NCI-H524 (cell line): ENCODE measurements at regions not wholly inside any gene's neighbourhood (a gene's known extent, or its start where the extent isn't known, plus 50 kb on each side); places are given as distances from the start of the nearest gene placed in this dataset.
"Not testable (repeated sequence)": the region's sequence is repeated elsewhere in the genome, so short reads cannot be mapped to it uniquely, and the experiment has no call there.

Experiments
- DNase-seq, 2 experiments: peaks; one replicate each; lab custom pipeline; 2025; lab: John Stamatoyannopoulos, UW

- DNase-seq: no peak
Observed at GRCh38 chr10:124242791-124243190, 149.4 kb upstream of the CHST15 start.

GRCh38 chr10:124242365-124242764 lies 149.0 kb upstream of the CHST15 start:
- no peak for DNase-seq

GRCh38 chr10:124241510-124241909 lies 148.1 kb upstream of the CHST15 start:
- DNase-seq: not testable (repeated sequence)

- DNase-seq: no peak
Observed at GRCh38 chr10:124240839-124241291, 147.5 kb upstream of the CHST15 start.

GRCh38 chr10:124239696-124240095 lies 146.3 kb upstream of the CHST15 start:
- no peak for DNase-seq

GRCh38 chr10:124239134-124239533 lies 145.7 kb upstream of the CHST15 start:
- no peak for DNase-seq

GRCh38 chr10:124238367-124238766 lies 145.0 kb upstream of the CHST15 start:
- no peak for DNase-seq

GRCh38 chr10:124237282-124237961 lies 144.0 kb upstream of the CHST15 start:
- no peak for DNase-seq

GRCh38 chr10:124236816-124237215 lies 143.4 kb upstream of the CHST15 start:
- DNase-seq: no peak

GRCh38 chr10:124236136-124236535 lies 142.7 kb upstream of the CHST15 start:
- no peak for DNase-seq

GRCh38 chr10:124235232-124235631 lies 141.8 kb upstream of the CHST15 start:
- no peak for DNase-seq

- DNase-seq: no peak
Observed at GRCh38 chr10:124233546-124234138, 140.2 kb upstream of the CHST15 start.

- no peak for DNase-seq
Observed at GRCh38 chr10:124232686-124233545, 139.5 kb upstream of the CHST15 start.

- no peak for DNase-seq
Observed at GRCh38 chr10:124231168-124232155, 138.1 kb upstream of the CHST15 start.

- no peak for DNase-seq
Observed at GRCh38 chr10:124230635-124231167, 137.3 kb upstream of the CHST15 start.

- DNase-seq: no peak
Observed at GRCh38 chr10:124229989-124230634, 136.7 kb upstream of the CHST15 start.

GRCh38 chr10:124229201-124229988 lies 136.0 kb upstream of the CHST15 start:
- no peak for DNase-seq

GRCh38 chr10:124228471-124228870 lies 135.1 kb upstream of the CHST15 start:
- DNase-seq: no peak

- DNase-seq: no peak
Observed at GRCh38 chr10:124227988-124228387, 134.6 kb upstream of the CHST15 start.
